Caco-2 (cell line): ENCODE measurements at regions not wholly inside any gene's neighbourhood (a gene's known extent, or its start where the extent isn't known, plus 50 kb on each side); places are given as distances from the start of the nearest gene placed in this dataset.

Experiments
- BruUV-seq: library from RNA; stranded (reverse); fragments of 400-500 nt; replicated peaks from 2 replicates; lab custom pipeline; 2021; lab: Mats Ljungman, UMichigan
- CTCF ChIA-PET: fragments of 300-600 bp; sonication (Branson Sonifier 250); formaldehyde crosslinking; loops from one replicate; lab custom pipeline; 2022; ENCODE audit warnings: antibody characterized with exemption; lab: Charles Lee
- POLR2A ChIA-PET: fragments of 300-600 bp; sonication (Branson Sonifier 250); formaldehyde crosslinking; loops from one replicate; lab custom pipeline; 2022; ENCODE audit warnings: antibody characterized with exemption; lab: Charles Lee
- DNase-seq, 2 experiments: peaks; one replicate each; pipeline versions ENCODE4 v3.0.0 to v3.0.0-alpha.2; 2020 to 2022
- H3K27me3 ChIP-seq: replicated peaks from 2 replicates; pipeline ENCODE4 v1.6.0; 2011; ENCODE audit warnings: low read length; ENCODE audit not compliant: control insufficient read depth, insufficient read depth
- H3K36me3 ChIP-seq: 2 replicates; pipeline ENCODE4 v1.5.1; 2011; ENCODE audit warnings: low read length; ENCODE audit not compliant: control insufficient read depth, insufficient read depth
- H3K4me1 ChIP-seq: fragments of 250-450 bp; sonication (Bioruptor Pico); 2 replicates; pipeline ENCODE4 v1.5.1; 2020; ENCODE audit warnings: mild to moderate bottlenecking
- H3K4me3 ChIP-seq: 2 replicates; pipeline ENCODE4 v1.5.1; 2011; ENCODE audit warnings: low read depth, mild to moderate bottlenecking, control low read depth, low read length
- H3K9me3 ChIP-seq: fragments of 250-450 bp; sonication (Bioruptor Pico); 2 replicates; pipeline ENCODE4 v1.5.1; 2020; ENCODE audit warnings: mild to moderate bottlenecking, moderate library complexity
- H3K27ac Mint-ChIP-seq: one replicate; pipeline ENCODE4 v1.8.0; 2022; ENCODE audit warnings: mixed read lengths; ENCODE audit not compliant: unreplicated experiment
- H3K27me3 Mint-ChIP-seq: one replicate; pipeline ENCODE4 v1.8.0; 2022; ENCODE audit warnings: mixed read lengths; ENCODE audit not compliant: insufficient read depth, unreplicated experiment
- H3K36me3 Mint-ChIP-seq: one replicate; pipeline ENCODE4 v1.8.0; 2022; ENCODE audit warnings: mild to moderate bottlenecking, mixed read lengths; ENCODE audit not compliant: insufficient read depth, unreplicated experiment
- H3K4me1 Mint-ChIP-seq: one replicate; pipeline ENCODE4 v1.8.0; 2022; ENCODE audit warnings: low read depth, mixed read lengths; ENCODE audit not compliant: unreplicated experiment
- H3K4me3 Mint-ChIP-seq: one replicate; pipeline ENCODE4 v1.8.0; 2022; ENCODE audit warnings: mild to moderate bottlenecking, moderate library complexity, mixed read lengths; ENCODE audit not compliant: unreplicated experiment
- H3K9me3 Mint-ChIP-seq: one replicate; pipeline ENCODE4 v1.8.0; 2022; ENCODE audit warnings: mixed read lengths; ENCODE audit not compliant: unreplicated experiment
- CTCF ChIP-seq, 2 experiments: fragments of 200-600 bp in 1 of 2; IDR thresholded peaks; 1 replicate in 1 of 2; 2 replicates in 1 of 2; pipeline versions ENCODE4 v1.5.1 to v1.8.0; 2011 to 2022; ENCODE audit warnings: antibody characterized with exemption in 1 of 2, control low read depth in 1 of 2, inconsistent platforms in 1 of 2, low read depth in 1 of 2, low read length in 1 of 2, mild to moderate bottlenecking in 1 of 2, moderate library complexity in 1 of 2; ENCODE audit not compliant: insufficient read depth in 1 of 2, severe bottlenecking in 1 of 2, unreplicated experiment in 1 of 2
- intact Hi-C: fragments of 100-400 bp; cut with micrococcal nuclease; formaldehyde crosslinking; loops from one replicate; pipeline ENCODE4 v1.10.0; 2022; ENCODE audit not compliant: unreplicated experiment

GRCh38 chr17:77291591-77292386, 151.0 kb downstream of the SEC14L1 start:
- DNase-seq = no peak
- no peaks in the 10 kb centered on the region for H3K9me3 Mint-ChIP-seq
- POLR2A ChIA-PET = interaction anchor here (0.6 kb wide), 1 partner anchor 556 kb away, joined by 4 read pairs; no protein-coding TSS in a partner anchor
- CTCF ChIA-PET = no interaction called here
- peaks cover 45% of the 10 kb centered on the region for H3K4me1 Mint-ChIP-seq
- H3K27me3 Mint-ChIP-seq = no peaks in the 10 kb centered on the region
- H3K4me3 Mint-ChIP-seq = no peak overlapping the region
- H3K36me3 Mint-ChIP-seq = peaks cover 58% of the 10 kb centered on the region
- H3K4me1 ChIP-seq = peaks cover 48% of the 10 kb centered on the region
- peaks cover 2% of the 10 kb centered on the region for H3K36me3 ChIP-seq
- TF ChIP-seq CTCF (IDR thresholded peaks at IDR 0.05; ENCODE audit: insufficient read depth in 1 of 2, low read depth in 1 of 2, low read length in 1 of 2, severe bottlenecking in 1 of 2, unreplicated experiment in 1 of 2) = no peak
- H3K27me3 ChIP-seq = no peaks in the 10 kb centered on the region
- BruUV-seq = no TSS peak
- no peak overlapping the region for H3K4me3 ChIP-seq
- peak overlapping the region; percentile 83 for H3K27ac Mint-ChIP-seq
- no peaks in the 10 kb centered on the region for H3K9me3 ChIP-seq
- intact Hi-C loops = no loop called here

- no peak for DNase-seq
- H3K4me3 ChIP-seq = no peak overlapping the region
- BruUV-seq = no TSS peak
- ChIA-PET CTCF (interaction anchor here (0.7 kb wide), 1 partner anchor 1040 kb away, joined by 3 read pairs; no protein-coding TSS in a partner anchor), POLR2A (no interaction called here)
- Mint-ChIP-seq H3K27me3 (no peaks in the 10 kb centered on the region), H3K4me1 (peaks cover 31% of the 10 kb centered on the region), H3K9me3 (no peaks in the 10 kb centered on the region), H3K4me3 (no peak overlapping the region), H3K27ac (no peak overlapping the region), H3K36me3 (peaks cover 45% of the 10 kb centered on the region)
- intact Hi-C loops = no loop called here
- H3K36me3 ChIP-seq = peaks cover 2% of the 10 kb centered on the region; the same call in 1 of the 2 replicates
- no peak for TF ChIP-seq CTCF (IDR thresholded peaks at IDR 0.05; ENCODE audit: insufficient read depth in 1 of 2, low read depth in 1 of 2, low read length in 1 of 2, severe bottlenecking in 1 of 2, unreplicated experiment in 1 of 2)
- H3K4me1 ChIP-seq = peaks cover 46% of the 10 kb centered on the region
- no peaks in the 10 kb centered on the region for H3K27me3 ChIP-seq
- no peaks in the 10 kb centered on the region for H3K9me3 ChIP-seq
These were observed 154.0 kb downstream of the SEC14L1 start for GRCh38 chr17:77294761-77295160.

GRCh38 chr17:77295241-77295853, 154.6 kb downstream of the SEC14L1 start:
- intact Hi-C loops = no loop called here
- POLR2A ChIA-PET = no interaction called here
- Mint-ChIP-seq H3K9me3 (no peaks in the 10 kb centered on the region), H3K27me3 (no peaks in the 10 kb centered on the region), H3K36me3 (peaks cover 48% of the 10 kb centered on the region), H3K27ac (no peak overlapping the region), H3K4me1 (peaks cover 31% of the 10 kb centered on the region), H3K4me3 (no peak overlapping the region)
- no peaks in the 10 kb centered on the region for H3K9me3 ChIP-seq
- H3K4me3 ChIP-seq = no peak overlapping the region
- CTCF ChIA-PET = interaction anchor here (0.7 kb wide), 1 partner anchor 1040 kb away, joined by 3 read pairs; no protein-coding TSS in a partner anchor
- no peak for DNase-seq
- no peaks in the 10 kb centered on the region for H3K27me3 ChIP-seq
- no TSS peak for BruUV-seq
- H3K4me1 ChIP-seq = peaks cover 51% of the 10 kb centered on the region
- no peak for TF ChIP-seq CTCF (IDR thresholded peaks at IDR 0.05; ENCODE audit: insufficient read depth in 1 of 2, low read depth in 1 of 2, low read length in 1 of 2, severe bottlenecking in 1 of 2, unreplicated experiment in 1 of 2)
- H3K36me3 ChIP-seq = peaks cover 2% of the 10 kb centered on the region; the same call in 1 of the 2 replicates
